Spleen (tissue), 11 donors: ENCODE measurements at regions not wholly inside any gene's neighbourhood (a gene's known extent, or its start where the extent isn't known, plus 50 kb on each side); places are given as distances from the start of the nearest gene placed in this dataset.
A peak's percentile ranks its signal among the peaks of the same experiment; 100 is the strongest.

Experiments
- DNase-seq: peaks from one replicate; pipeline ENCODE4 v3.0.0-alpha.2; 2020
- H3K27ac ChIP-seq, 8 donors: fragments of 200-600 bp; sonication (generic) in 7 of 8; 1 replicate in 4 of 8; 2 replicates in 4 of 8; pipeline versions ENCODE4 v1.5.0 to v1.8.0; 2016 to 2021; ENCODE audit warnings: inconsistent platforms in 4 of 8, mild to moderate bottlenecking in 4 of 8, moderate library complexity in 1 of 8
- H3K27me3 ChIP-seq, 7 donors: fragments of 200-600 bp; sonication (generic) in 6 of 7; replicated peaks in 1 of 7; 1 replicate in 4 of 7; 2 replicates in 3 of 7; pipeline versions ENCODE4 v1.5.0 to v1.8.0; 2016 to 2021; ENCODE audit warnings: inconsistent platforms in 3 of 7, mild to moderate bottlenecking in 1 of 7
- H3K36me3 ChIP-seq, 6 donors: fragments of 200-600 bp; sonication (generic) in 5 of 6; 1 replicate in 4 of 6; 2 replicates in 2 of 6; pipeline versions ENCODE4 v1.5.0 to v1.8.0; 2016 to 2021; ENCODE audit warnings: inconsistent platforms in 2 of 6
- H3K4me1 ChIP-seq, 6 donors: fragments of 200-600 bp; sonication (generic) in 5 of 6; 1 replicate in 3 of 6; 2 replicates in 3 of 6; pipeline versions ENCODE4 v1.5.0 to v1.8.0; 2016 to 2021; ENCODE audit warnings: inconsistent platforms in 3 of 6
- H3K4me3 ChIP-seq, 8 donors: fragments of 200-600 bp; sonication (generic) in 7 of 8; 1 replicate in 4 of 8; 2 replicates in 4 of 8; pipeline versions ENCODE4 v1.5.0 to v1.8.0; 2016 to 2021; ENCODE audit warnings: inconsistent platforms in 4 of 8, mild to moderate bottlenecking in 4 of 8, moderate library complexity in 2 of 8
- H3K9me3 ChIP-seq, 8 donors: fragments of 200-600 bp; sonication (generic) in 7 of 8; 1 replicate in 4 of 8; 2 replicates in 4 of 8; pipeline versions ENCODE4 v1.5.0 to v1.8.0; 2016 to 2021; ENCODE audit warnings: inconsistent platforms in 4 of 8
- CTCF ChIP-seq, 11 experiments: fragments of 200-600 bp in 7 of 11; fragments of 450-650 bp in 4 of 11; sonication (generic) in 4 of 11; IDR thresholded peaks in 8 of 11; conservative IDR thresholded peaks in 3 of 11; 1 replicate in 7 of 11; 2 replicates in 4 of 11; pipeline versions ENCODE4 v1.4.0 to v1.8.0; 2016 to 2021; ENCODE audit warnings: antibody characterized with exemption in 11 of 11, inconsistent platforms in 4 of 11, mild to moderate bottlenecking in 1 of 11
- POLR2A ChIP-seq, 3 donors: fragments of 450-650 bp; IDR thresholded peaks; one replicate each; pipeline ENCODE4 v1.5.1; 2017; ENCODE audit warnings: antibody characterized with exemption in 3 of 3, mild to moderate bottlenecking in 1 of 3
- POLR2AphosphoS5 ChIP-seq, 3 donors: sonication (generic); formaldehyde crosslinking; IDR thresholded peaks; one replicate each; pipeline ENCODE4 v1.5.1; 2017; ENCODE audit warnings: antibody characterized with exemption in 3 of 3
- WGBS, 5 donors: extraction: QIAGEN DNeasy Blood & Tissue Kit in 3 of 5; methylation state at CpG; one replicate each; pipeline versions ENCODE4 v1.1.5 to v1.1.7; 2013 to 2018; 5-methylcytosine and 5-hydroxymethylcytosine counted together
- intact Hi-C: fragments of 100-400 bp; cut with DNase I; formaldehyde crosslinking; loops from one replicate; pipeline ENCODE4 v1.15.0; 2023; ENCODE audit warnings: low total_unique reads
- donor health status: healthy with polysubstance abuse.
- donor health status: DM: no; HTN: no; CAD: no; lungs with moderate emphysema.
- donor health status: DM: no; HTN: no; CAD: no.
- donor health status: Bipolar disorder and iron deficiency.
- donor health status: healthy.
- donor health status: DM: no; HTN: no; CAD: no.
- donor health status: DM: yes; HTN: yes; CAD: no.

DNA sequence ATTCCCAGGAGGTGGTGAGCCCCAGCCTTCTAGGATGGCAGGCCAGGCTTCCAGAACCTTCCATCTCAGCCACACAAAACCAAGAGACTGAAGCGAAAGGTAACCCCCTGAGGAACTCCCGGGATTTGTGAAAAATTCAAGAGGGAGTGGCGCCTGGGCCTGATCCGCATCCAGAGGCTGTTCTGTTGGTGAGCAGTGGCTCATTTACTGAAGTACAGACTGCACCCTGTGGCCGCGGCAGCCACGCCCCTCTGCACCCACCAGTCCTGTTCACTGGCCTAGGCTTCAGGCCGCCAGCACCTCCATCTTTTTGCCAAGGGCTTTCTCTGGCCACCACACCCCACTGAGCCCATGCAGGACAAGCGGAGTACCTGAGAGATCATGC is 79.1 kb upstream of the PTPN1 start:
- no peak for DNase-seq
- Histone ChIP-seq H3K27me3 (peaks cover 0 to 8% (median 0%) of the 10 kb centered on the region in 7 donors), H3K27ac (no peak overlapping the region), H3K9me3 (no peaks in the 10 kb centered on the region), H3K36me3 (no peaks in the 10 kb centered on the region), H3K4me1 (peaks cover 0 to 14% (median 6%) of the 10 kb centered on the region in 6 donors), H3K4me3 (no peak overlapping the region)
- TF ChIP-seq POLR2AphosphoS5 (IDR thresholded peaks at IDR 0.05) = no peak
- TF ChIP-seq POLR2A (IDR thresholded peaks at IDR 0.05) = no peak
- no peak for TF ChIP-seq CTCF (IDR thresholded peaks at IDR 0.05 in 8 of 11, conservative IDR thresholded peaks at IDR 0.05 in 3 of 11)
- intact Hi-C loops = no loop called here
- WGBS, 5 donors = 68 to 96% (median 93%) methylated on average over 9 of the region's 9 CpGs

DNA sequence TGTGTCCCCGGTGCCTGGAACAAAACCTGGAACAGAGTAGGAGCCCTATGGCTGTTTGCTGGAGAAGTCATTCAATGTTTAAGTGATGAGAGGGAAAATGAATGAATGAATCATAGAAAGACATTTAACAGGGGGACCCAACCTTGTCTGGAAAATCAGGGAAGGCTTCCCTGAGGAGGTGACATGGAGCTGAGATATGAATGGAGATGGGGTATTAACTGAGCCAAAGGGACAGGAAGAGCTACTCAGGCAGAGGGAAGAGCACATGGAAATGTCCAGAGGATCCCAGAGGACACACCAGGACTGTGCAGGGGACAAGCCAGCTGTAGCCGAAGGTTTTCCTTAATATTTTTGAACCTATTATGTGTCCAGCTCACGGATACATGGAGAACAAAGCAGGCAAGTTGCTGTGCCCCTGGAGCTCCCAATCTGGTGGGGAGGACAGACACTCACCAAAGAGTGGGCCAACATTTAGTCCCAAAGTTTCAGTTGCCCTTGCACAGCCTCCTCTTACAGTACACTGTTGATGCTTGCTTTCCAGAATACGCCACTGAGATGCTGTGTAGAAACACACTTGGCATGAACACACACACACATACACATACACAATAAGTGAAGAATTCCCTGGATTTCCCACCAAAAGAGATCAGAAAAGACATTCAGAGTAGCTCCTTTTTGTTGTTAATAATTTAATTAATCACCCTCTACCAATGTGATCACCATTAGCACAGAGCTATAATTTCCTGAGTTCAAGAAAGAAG is 77.0 kb upstream of the PTPN1 start:
- Histone ChIP-seq H3K36me3 (no peaks in the 10 kb centered on the region), H3K4me1 (peaks cover 0 to 13% (median 0%) of the 10 kb centered on the region in 6 donors), H3K27ac (no peak overlapping the region), H3K9me3 (no peaks in the 10 kb centered on the region), H3K27me3 (peaks cover 0 to 8% (median 0%) of the 10 kb centered on the region in 7 donors), H3K4me3 (no peak overlapping the region)
- TF ChIP-seq POLR2A (IDR thresholded peaks at IDR 0.05) (no peak), CTCF (IDR thresholded peaks at IDR 0.05 in 8 of 11, conservative IDR thresholded peaks at IDR 0.05 in 3 of 11) (no peak), POLR2AphosphoS5 (IDR thresholded peaks at IDR 0.05) (no peak)
- no peak for DNase-seq
- intact Hi-C loops = no loop called here
- 93 to 98% (median 96%) methylated on average over 4 of the region's 4 CpGs for WGBS, 5 donors

- Histone ChIP-seq H3K4me3 (no peak overlapping the region), H3K27me3 (peaks cover 0 to 8% (median 0%) of the 10 kb centered on the region in 7 donors), H3K4me1 (peaks cover 0 to 13% (median 0%) of the 10 kb centered on the region in 6 donors), H3K27ac (peak overlapping the region in 2 of 8 donors; percentile 24 to 52), H3K9me3 (no peaks in the 10 kb centered on the region), H3K36me3 (no peaks in the 10 kb centered on the region)
- intact Hi-C loops = no loop called here
- TF ChIP-seq POLR2A (IDR thresholded peaks at IDR 0.05) (no peak), CTCF (IDR thresholded peaks at IDR 0.05 in 8 of 11, conservative IDR thresholded peaks at IDR 0.05 in 3 of 11) (no peak), POLR2AphosphoS5 (IDR thresholded peaks at IDR 0.05) (no peak)
- WGBS, 5 donors = 85 to 100% (median 97%) methylated on average over 1 of the region's 1 CpG
- no peak for DNase-seq
Observed at GRCh38 chr20:50434321-50434652, 75.9 kb upstream of the PTPN1 start.

GRCh38 chr20:50434653-50435396 is 75.4 kb upstream of the PTPN1 start:
- intact Hi-C loops = no loop called here
- no peaks in the 10 kb centered on the region for H3K9me3 ChIP-seq
- WGBS, 5 donors = 50 to 62% (median 60%) methylated on average over 5 to 6 of the region's 6 CpGs
- H3K36me3 ChIP-seq = no peaks in the 10 kb centered on the region
- no peak for DNase-seq
- no peak overlapping the region for H3K4me3 ChIP-seq
- peaks cover 0 to 13% (median 0%) of the 10 kb centered on the region in 6 donors for H3K4me1 ChIP-seq
- peaks cover 0 to 8% (median 0%) of the 10 kb centered on the region in 7 donors for H3K27me3 ChIP-seq
- peak overlapping the region in 2 of 8 donors; percentile 24 to 52 for H3K27ac ChIP-seq
- TF ChIP-seq POLR2A (IDR thresholded peaks at IDR 0.05) = no peak
- TF ChIP-seq POLR2AphosphoS5 (IDR thresholded peaks at IDR 0.05) = no peak
- no peak for TF ChIP-seq CTCF (IDR thresholded peaks at IDR 0.05 in 8 of 11, conservative IDR thresholded peaks at IDR 0.05 in 3 of 11)
